ENCODE measurements at regions not wholly inside any gene's neighbourhood (a gene's known extent, or its start where the extent isn't known, plus 50 kb on each side); places are given as distances from the start of the nearest gene placed in this dataset.

DNA sequence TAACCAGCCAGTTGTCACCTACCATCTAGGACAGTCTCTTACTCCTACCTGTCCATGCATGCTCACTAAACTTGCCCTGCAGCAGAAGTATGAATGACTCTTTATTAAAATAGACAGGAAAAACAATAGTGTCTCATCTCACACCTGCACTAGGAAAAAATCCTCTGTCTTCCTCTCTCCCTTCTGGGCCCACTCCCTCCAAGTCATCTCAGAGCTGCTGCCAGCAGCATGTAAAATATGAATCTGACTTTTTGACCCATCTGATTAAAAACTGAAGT, 93.5 kb upstream of the THBS1 start:
- TF ChIP-seq, protein P1, sequence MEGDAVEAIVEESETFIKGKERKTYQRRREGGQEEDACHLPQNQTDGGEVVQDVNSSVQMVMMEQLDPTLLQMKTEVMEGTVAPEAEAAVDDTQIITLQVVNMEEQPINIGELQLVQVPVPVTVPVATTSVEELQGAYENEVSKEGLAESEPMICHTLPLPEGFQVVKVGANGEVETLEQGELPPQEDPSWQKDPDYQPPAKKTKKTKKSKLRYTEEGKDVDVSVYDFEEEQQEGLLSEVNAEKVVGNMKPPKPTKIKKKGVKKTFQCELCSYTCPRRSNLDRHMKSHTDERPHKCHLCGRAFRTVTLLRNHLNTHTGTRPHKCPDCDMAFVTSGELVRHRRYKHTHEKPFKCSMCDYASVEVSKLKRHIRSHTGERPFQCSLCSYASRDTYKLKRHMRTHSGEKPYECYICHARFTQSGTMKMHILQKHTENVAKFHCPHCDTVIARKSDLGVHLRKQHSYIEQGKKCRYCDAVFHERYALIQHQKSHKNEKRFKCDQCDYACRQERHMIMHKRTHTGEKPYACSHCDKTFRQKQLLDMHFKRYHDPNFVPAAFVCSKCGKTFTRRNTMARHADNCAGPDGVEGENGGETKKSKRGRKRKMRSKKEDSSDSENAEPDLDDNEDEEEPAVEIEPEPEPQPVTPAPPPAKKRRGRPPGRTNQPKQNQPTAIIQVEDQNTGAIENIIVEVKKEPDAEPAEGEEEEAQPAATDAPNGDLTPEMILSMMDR (IDR thresholded peaks at IDR 0.05) = no peak
- no peak for TF ChIP-seq ZNF121 (CRISPR knock-in tag; IDR thresholded peaks at IDR 0.05)
- TF ChIP-seq GABPB1 (CRISPR knock-in tag; IDR thresholded peaks at IDR 0.05) = no peak
- TF ChIP-seq FOXJ3 (CRISPR knock-in tag; IDR thresholded peaks at IDR 0.05; ENCODE audit: borderline replicate concordance) = no peak
- TF ChIP-seq NR2C2 (CRISPR knock-in tag; IDR thresholded peaks at IDR 0.05) = no peak
- TF ChIP-seq, protein P2, sequence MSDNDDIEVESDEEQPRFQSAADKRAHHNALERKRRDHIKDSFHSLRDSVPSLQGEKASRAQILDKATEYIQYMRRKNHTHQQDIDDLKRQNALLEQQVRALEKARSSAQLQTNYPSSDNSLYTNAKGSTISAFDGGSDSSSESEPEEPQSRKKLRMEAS (CRISPR knock-in tag; IDR thresholded peaks at IDR 0.05) = no peak
- TF ChIP-seq, protein P3, sequence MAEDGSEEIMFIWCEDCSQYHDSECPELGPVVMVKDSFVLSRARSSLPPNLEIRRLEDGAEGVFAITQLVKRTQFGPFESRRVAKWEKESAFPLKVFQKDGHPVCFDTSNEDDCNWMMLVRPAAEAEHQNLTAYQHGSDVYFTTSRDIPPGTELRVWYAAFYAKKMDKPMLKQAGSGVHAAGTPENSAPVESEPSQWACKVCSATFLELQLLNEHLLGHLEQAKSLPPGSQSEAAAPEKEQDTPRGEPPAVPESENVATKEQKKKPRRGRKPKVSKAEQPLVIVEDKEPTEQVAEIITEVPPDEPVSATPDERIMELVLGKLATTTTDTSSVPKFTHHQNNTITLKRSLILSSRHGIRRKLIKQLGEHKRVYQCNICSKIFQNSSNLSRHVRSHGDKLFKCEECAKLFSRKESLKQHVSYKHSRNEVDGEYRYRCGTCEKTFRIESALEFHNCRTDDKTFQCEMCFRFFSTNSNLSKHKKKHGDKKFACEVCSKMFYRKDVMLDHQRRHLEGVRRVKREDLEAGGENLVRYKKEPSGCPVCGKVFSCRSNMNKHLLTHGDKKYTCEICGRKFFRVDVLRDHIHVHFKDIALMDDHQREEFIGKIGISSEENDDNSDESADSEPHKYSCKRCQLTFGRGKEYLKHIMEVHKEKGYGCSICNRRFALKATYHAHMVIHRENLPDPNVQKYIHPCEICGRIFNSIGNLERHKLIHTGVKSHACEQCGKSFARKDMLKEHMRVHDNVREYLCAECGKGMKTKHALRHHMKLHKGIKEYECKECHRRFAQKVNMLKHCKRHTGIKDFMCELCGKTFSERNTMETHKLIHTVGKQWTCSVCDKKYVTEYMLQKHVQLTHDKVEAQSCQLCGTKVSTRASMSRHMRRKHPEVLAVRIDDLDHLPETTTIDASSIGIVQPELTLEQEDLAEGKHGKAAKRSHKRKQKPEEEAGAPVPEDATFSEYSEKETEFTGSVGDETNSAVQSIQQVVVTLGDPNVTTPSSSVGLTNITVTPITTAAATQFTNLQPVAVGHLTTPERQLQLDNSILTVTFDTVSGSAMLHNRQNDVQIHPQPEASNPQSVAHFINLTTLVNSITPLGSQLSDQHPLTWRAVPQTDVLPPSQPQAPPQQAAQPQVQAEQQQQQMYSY (CRISPR knock-in tag; IDR thresholded peaks at IDR 0.05) = no peak
- no peak for TF ChIP-seq NFYB (CRISPR knock-in tag; conservative IDR thresholded peaks at IDR 0.05; ENCODE audit: low read depth)
